ENCODE measurements at regions not wholly inside any gene's neighbourhood (a gene's known extent, or its start where the extent isn't known, plus 50 kb on each side); places are given as distances from the start of the nearest gene placed in this dataset.
"Not testable (repeated sequence)": the region's sequence is repeated elsewhere in the genome, so short reads cannot be mapped to it uniquely, and the experiment has no call there.

DNA sequence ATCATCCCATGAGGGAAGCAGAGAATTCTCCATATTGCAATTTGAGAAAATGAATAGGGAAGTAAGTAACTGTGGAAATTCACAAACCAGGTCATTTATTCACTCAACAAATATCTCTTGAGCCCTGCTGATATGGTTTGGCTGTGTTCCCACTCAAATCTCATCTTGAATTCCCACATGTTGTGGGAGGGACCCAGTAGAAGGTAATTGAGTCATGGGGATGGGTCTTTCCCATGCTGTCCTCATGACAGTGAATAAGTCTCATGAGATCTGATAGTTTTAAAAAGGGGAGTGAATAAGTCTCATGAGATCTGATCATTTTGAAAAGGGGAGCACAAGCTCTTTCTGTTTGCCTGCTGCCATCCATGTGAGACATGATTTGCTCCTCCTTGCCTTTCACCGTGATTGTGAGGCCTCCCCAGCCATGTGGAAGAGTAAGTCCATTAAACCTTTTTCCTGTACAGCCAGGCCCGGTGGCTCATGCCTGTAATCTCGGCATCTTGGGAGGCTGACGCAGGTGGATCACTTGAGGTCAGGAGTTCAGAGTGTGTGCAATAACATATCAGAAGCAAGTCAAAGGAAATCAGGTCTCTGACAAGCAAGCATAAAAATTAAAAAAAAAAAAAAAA, 193.2 kb downstream of the NDUFA10 start:
- no peak for DNase-seq

- DNase-seq: peak; percentile 71
These were observed 194.0 kb downstream of the NDUFA10 start for GRCh38 chr2:239831001-239831731.

DNA sequence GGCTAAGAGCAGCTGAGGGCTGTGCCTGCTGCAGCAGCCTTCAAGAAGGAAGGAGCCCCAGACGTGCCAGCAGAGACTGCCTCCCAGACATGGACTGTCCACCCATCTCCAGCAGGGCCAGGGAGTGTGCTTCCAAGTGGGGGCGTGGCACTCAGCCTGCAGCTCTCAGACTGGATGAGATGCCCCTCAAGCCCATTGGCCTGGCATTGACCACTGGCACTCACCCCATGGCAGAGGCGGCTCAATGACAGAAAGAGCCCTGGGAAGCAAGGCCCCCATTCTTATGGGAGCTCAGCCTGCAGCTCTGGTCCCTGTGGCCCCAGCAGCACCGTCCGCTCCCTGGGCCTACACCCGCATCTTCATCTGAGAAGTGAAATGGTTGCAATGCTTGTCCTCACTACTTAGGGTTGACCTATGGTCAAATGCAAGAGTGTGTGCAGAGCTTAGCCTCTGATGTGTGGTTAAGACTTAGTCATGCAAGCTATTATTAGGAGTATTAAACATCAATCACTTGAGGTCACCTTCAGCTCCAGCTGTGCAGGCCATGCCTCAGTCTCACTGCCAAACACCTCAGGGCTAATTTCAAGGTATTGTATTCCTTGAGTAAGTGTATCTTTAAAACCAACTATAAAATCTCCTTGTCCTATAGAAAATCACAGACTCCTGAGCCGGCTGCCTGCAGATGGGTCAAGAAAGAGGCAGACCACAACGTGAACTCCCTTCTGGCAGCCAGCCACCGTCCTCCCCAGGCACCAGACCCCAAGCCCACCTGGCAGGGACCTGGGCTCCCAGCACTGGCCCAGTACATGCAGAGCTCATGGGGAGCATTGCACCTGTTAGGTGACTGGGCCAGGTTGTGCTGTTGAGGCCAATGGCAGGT, 194.8 kb downstream of the NDUFA10 start:
- peak; percentile 42 for DNase-seq

- no peak for DNase-seq
These were observed 195.8 kb downstream of the NDUFA10 start for GRCh38 chr2:239829326-239829725.

GRCh38 chr2:239828973-239829275, 196.2 kb downstream of the NDUFA10 start:
- DNase-seq: not testable (repeated sequence)

- peak; percentile 37 for DNase-seq
These were observed 196.8 kb downstream of the NDUFA10 start for GRCh38 chr2:239828192-239828972.

DNA sequence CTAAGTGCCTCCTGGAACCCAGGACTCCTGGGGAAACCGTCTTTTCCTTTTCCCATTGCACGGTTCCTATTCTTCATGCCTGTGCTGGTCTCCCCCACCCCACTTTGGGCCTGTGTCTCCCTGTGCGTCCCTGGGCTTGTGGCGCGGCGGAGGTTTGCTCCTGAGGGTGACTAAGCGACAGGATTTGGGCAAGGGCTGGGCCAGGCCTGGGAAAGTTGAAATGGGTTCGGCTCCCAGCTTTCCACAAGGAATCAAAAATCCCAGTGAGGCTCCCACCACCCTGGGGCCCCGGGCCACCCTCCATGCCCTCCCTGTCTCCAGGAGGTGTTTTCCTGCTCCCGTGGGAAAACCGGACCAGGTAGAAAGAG, 197.6 kb downstream of the NDUFA10 start:
- peak; percentile 38 for DNase-seq

- peak; percentile 47 for DNase-seq
These were observed 198.2 kb downstream of the NDUFA10 start for GRCh38 chr2:239826786-239827522.

GRCh38 chr2:239826376-239826775, 198.8 kb downstream of the NDUFA10 start:
- DNase-seq: peak; percentile 35

DNA sequence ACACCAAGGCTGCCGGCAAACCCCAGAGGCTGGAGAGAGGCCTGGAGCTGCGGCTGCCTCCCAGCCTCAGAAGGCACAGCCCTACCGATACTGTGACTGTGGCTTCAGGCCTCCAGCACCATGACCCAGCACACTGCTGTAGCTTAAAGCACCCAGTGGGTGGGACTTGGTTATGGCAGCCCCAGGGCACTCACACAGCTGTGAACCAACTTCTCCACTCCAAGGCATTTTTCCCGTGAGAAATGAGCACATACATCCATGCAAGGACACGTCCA, 199.5 kb downstream of the NDUFA10 start:
- DNase-seq: no peak

DNA sequence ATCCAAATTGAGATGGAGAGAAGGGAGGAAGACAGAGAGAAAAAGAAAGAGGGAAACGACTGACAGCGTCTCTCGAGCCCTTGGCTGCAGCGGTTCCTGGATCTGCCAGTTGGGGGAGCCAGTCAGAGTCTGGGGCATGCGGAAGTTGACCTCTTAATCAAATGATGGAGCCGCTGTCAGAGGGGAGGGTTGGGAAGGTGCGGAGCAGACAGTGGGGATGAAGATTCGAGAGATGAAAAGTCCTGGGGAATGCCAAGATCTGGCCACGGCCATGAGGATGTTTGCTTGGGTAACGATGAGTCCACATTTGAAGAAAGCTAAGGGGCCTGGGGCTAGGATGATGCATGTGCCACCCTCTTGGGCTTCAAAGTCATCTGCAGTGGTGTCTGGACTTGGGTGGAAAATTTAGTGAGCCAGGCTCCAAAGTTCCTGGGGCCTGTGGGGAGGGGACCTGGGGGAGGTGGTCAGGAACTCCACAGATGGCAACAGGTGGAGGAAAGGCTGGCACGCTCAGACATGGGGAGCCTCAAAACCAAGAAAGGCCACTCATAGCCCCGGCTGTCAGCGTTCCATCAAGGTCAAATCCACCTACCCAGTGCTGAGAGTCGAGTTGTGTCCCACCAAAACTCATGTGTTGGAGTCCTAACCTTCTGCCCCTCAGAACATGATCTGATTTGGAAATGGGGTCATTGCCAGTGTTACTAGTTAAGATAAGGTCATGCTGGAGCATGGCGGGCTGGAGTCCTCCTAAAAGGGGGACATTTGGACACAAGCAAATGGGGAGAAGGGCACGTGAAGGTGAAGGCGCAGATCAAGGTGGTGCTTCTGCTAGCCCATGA, 200.1 kb downstream of the NDUFA10 start:
- DNase-seq: peak; percentile 36

DNA sequence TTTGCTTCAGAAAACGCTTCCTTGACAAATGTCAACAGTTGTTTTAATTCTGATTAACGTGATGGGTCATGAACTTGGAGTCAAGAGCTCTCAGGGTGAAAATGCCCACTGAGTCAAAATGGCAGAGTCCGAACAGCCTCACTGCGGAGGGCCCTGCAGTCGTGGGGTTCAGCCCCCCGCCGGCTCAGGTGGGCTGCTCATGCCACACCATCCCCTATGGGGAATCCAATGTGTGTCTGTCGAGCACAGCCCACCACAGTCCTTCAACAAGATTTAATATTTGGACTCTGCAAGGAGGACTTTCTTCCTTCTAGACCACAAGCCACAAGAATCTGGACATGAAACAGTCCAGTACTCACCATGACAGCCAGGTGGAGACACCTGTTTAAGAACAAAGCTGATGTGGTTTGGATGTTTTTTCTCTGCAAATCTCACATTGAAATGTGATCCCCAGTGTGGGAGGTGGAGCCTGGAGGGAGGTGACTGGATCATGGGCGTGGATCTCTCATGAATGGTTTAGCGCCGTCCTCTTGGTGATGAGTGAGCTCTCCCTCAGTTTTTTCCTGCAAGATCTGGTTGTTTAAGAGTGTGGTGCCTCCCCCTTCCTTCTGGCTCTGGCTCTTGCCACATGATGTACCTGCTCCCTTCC, 201.0 kb downstream of the NDUFA10 start:
- peak; percentile 89 for DNase-seq

DNA sequence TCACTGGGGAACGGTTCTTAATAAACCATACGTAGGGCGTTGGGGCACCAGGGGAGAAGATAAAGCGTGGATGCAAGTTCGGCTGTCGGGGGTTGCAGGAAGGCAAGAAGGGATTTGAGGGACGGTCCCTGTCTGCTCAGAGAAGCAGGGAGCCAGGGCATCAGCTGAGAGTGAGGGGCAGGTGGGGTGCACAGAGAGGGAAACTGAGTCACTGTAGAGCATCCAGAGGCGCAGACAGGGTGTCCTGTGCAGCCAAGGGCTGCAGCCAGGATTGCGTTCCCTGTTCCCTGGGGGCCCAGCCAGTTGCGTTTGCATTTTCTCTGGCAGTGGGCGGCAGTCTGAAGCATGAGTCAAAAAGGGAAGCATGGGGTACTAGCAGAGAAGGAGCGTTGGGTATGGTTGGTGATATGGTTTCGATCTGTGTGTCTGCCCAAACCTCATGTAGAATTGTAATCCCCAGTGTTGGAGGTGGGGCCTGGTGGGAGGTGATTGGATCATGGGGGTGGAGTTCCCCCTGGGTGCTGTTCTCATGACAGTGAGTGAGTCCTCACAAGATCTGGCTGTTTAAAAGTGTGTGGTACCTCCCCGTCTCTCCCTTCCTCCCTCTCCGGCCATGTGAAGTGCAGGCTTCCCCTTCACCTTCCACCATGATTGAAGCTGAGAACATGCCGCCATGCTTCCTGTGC, 202.9 kb downstream of the NDUFA10 start:
- peak; percentile 31 for DNase-seq

- peak; percentile 35 for DNase-seq
These were observed 203.5 kb downstream of the NDUFA10 start for GRCh38 chr2:239821694-239822075.

DNA sequence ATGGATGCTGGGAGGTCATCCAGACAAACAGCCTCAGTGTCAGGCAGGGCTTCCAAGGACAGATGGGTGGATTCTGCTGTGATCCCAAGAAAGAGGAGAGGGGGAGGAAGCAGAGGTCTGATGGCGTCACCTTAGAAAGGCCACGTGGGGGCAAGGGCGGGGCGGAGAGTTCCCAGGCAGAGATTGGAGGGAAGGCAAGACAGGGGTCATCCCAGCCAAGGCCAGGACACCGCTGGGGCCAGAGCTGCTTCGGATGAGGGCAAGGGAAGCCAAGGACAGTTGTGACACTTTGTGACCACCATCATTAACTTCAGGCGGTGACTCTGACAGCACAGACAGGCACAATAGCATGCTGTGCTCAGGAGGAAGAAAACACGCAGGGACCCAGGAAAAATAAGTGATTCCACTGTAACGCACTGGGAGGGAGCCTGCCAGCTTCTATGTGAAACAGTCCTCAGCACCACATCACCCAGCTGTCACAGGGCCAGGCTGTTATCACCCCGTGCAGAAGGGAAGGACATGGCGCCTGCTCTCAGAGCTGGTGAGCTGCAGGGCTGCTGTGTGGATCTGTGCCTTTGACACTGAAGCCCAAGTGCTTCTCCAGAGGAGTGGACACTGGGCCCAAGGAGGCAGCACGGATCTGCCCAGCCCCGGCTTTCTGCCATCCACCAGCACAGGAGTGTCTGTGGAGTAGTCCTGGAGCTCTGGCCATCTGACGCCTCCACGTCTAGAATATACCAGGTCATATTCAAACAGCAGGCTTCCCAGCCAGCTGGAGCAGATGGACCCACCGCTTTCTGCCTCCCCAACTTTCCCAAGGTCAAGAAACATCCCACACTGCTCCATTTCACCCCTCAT, 204.1 kb downstream of the NDUFA10 start:
- DNase-seq: peak; percentile 39

DNA sequence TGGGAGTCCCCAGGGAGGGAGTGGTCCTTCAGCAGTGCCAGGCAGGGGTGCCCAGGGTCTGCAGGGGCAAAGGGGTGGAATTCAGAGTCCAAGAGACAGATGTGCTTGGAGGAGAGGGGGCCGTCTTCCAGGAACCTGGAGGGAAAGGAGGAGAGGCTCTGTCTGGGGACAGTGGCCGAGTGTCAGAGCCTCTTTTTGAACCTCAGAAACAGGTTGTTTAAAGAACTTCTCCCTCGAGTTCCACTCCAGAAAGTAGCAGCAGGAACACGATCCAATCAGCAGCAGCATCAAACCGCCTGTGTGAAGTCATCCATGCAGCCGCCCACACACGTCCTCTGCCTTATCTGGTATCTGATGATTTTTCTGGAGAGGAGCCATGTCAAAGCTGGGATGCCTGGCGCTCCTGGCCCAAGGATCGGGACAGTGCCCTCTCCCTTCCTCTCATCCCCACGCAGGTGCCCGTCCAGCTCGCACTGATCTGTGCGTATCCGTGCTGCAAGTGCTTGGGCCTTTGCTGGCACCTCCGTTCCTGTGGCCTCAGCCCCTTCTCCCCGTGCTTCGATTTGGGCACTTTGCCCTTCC, 205.1 kb downstream of the NDUFA10 start:
- DNase-seq: peak; percentile 38

DNA sequence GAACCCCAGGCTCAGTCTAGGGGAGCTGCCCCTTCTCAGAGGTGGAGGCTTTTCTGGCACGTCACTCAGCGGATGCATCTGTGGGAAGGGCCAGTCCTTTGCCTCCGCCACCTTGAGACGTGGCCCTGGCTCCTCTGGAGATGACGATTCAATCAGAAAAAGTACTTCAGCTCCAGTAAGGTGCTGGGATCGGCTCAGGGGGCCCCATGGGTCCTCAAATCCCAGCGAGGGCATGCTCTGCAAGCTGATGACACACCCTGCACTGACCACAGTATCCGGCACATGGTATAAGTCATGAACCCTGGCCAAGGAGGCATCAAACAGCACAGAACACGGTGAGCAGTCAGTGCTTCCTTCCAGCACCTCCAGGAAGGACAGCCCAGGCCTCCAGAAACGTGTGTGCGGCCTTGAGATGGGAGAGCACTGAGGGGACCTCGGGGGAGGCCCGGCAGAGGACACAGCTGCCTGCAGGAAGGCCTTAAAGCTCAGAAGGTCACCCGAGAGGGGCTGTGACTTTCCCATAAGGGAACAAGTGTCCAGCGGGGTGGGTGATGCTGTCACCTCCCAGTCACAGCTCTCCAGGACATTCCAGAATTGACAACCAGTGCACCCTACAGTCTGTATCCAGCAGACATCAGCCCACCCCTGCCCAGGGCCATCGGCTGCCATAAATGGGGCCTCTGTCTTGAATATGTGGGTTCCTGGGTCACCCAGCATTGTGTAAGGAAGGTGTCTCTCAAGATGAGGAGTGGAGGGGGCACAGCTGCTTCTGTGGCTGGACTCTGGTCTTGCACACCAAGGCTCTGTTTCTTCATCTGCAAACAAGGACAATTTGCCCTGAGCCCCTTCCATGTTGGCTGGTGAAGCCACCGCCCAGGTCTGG, 205.8 kb downstream of the NDUFA10 start:
- DNase-seq: peak; percentile 42

GRCh38 chr2:239818531-239819011, 206.6 kb downstream of the NDUFA10 start:
- peak; percentile 41 for DNase-seq
